HG03045 (cell line): ENCODE measurements at regions not wholly inside any gene's neighbourhood (a gene's known extent, or its start where the extent isn't known, plus 50 kb on each side); places are given as distances from the start of the nearest gene placed in this dataset.

Experiments
- ATAC-seq: cut with Tn5 transposase; IDR thresholded peaks from one replicate; pipeline ENCODE4 v1.9.1; 2021; ENCODE audit warnings: mild to moderate bottlenecking, moderate library complexity; ENCODE audit not compliant: unreplicated experiment

GRCh38 chr2:217722883-217723472 is 279.8 kb downstream of the TNS1 start:
- ATAC-seq: no peak

GRCh38 chr2:217717646-217718045 is 285.1 kb downstream of the TNS1 start:
- ATAC-seq: no peak

GRCh38 chr2:217715484-217715883 is 287.3 kb downstream of the TNS1 start:
- no peak for ATAC-seq

GRCh38 chr2:217714287-217714751 is 288.5 kb downstream of the TNS1 start:
- no peak for ATAC-seq

- no peak for ATAC-seq
Observed at GRCh38 chr2:217713395-217714286, 289.2 kb downstream of the TNS1 start.

- no peak for ATAC-seq
Observed at GRCh38 chr2:217712431-217712830, 290.4 kb downstream of the TNS1 start.

- ATAC-seq: no peak
Observed at GRCh38 chr2:217711188-217711587, 291.6 kb downstream of the TNS1 start.

- ATAC-seq: no peak
Observed at GRCh38 chr2:217710211-217710765, 292.5 kb downstream of the TNS1 start.

GRCh38 chr2:217709478-217710210 is 293.2 kb downstream of the TNS1 start:
- ATAC-seq: no peak

GRCh38 chr2:217707131-217707611 is 295.6 kb downstream of the TNS1 start:
- no peak for ATAC-seq

- no peak for ATAC-seq
Observed at GRCh38 chr2:217706513-217706912, 296.3 kb downstream of the TNS1 start.

- no peak for ATAC-seq
Observed at GRCh38 chr2:217706095-217706494, 296.7 kb downstream of the TNS1 start.

GRCh38 chr2:217705461-217705860 is 297.3 kb downstream of the TNS1 start:
- ATAC-seq: no peak

- no peak for ATAC-seq
Observed at GRCh38 chr2:217703999-217704398, 298.8 kb downstream of the TNS1 start.

- no peak for ATAC-seq
Observed at GRCh38 chr2:217703102-217703501, 299.7 kb downstream of the TNS1 start.

- no peak for ATAC-seq
Observed at GRCh38 chr2:217701622-217702021, 301.2 kb downstream of the TNS1 start.

- no peak for ATAC-seq
Observed at GRCh38 chr2:217698691-217699090, 304.1 kb downstream of the TNS1 start.

- no peak for ATAC-seq
Observed at GRCh38 chr2:217695033-217695520, 307.7 kb downstream of the TNS1 start.

- no peak for ATAC-seq
Observed at GRCh38 chr2:217694291-217694690, 308.5 kb downstream of the TNS1 start.

- no peak for ATAC-seq
Observed at GRCh38 chr2:217693363-217693762, 309.4 kb downstream of the TNS1 start.
